NB4 (cell line): ENCODE measurements at regions not wholly inside any gene's neighbourhood (a gene's known extent, or its start where the extent isn't known, plus 50 kb on each side); places are given as distances from the start of the nearest gene placed in this dataset.

Experiments
- DNase-seq: peaks from one replicate; pipeline ENCODE4 v3.0.0; 2010; ENCODE audit warnings: low read depth
- H3K4me3 ChIP-seq: one replicate; pipeline ENCODE4 v1.5.1; 2011; ENCODE audit warnings: mild to moderate bottlenecking, low read depth, low read length, moderate library complexity
- CTCF ChIP-seq: IDR thresholded peaks from one replicate; pipeline ENCODE4 v1.5.1; 2012; ENCODE audit warnings: low read depth, low read length
- MAX ChIP-seq: IDR thresholded peaks from 2 replicates; pipeline ENCODE4 v1.6.1; 2011; ENCODE audit warnings: low read depth, low read length
- MYC ChIP-seq: IDR thresholded peaks from 2 replicates; pipeline ENCODE4 v1.6.1; 2011; ENCODE audit warnings: low read depth, low read length
- POLR2A ChIP-seq: IDR thresholded peaks from 2 replicates; pipeline ENCODE4 v1.6.1; 2011; ENCODE audit warnings: mild to moderate bottlenecking; ENCODE audit not compliant: insufficient read length; ENCODE audit errors: extremely low read depth

- no peak overlapping the region for H3K4me3 ChIP-seq
- TF ChIP-seq CTCF (no peak), POLR2A (no peak), MYC (no peak), MAX (no peak)
- DNase-seq: no peak
Measured at GRCh38 chr18:56380685-56381084, 257.7 kb downstream of the TXNL1 start.

GRCh38 chr18:56379256-56379655 lies 259.1 kb downstream of the TXNL1 start:
- TF ChIP-seq MAX (no peak), MYC (no peak), POLR2A (no peak), CTCF (no peak)
- H3K4me3 ChIP-seq: no peak overlapping the region
- DNase-seq: no peak

GRCh38 chr18:56377231-56377630 lies 261.2 kb downstream of the TXNL1 start:
- TF ChIP-seq MAX: no peak
- TF ChIP-seq POLR2A: no peak
- TF ChIP-seq CTCF: no peak
- no peak for TF ChIP-seq MYC
- H3K4me3 ChIP-seq: no peak overlapping the region
- no peak for DNase-seq

- TF ChIP-seq POLR2A: no peak
- no peak for TF ChIP-seq MYC
- no peak for TF ChIP-seq CTCF
- TF ChIP-seq MAX: no peak
- no peak for DNase-seq
- no peak overlapping the region for H3K4me3 ChIP-seq
Measured at GRCh38 chr18:56374007-56374655, 264.3 kb downstream of the TXNL1 start.

GRCh38 chr18:56373601-56374000 lies 264.8 kb downstream of the TXNL1 start:
- DNase-seq: no peak

More at GRCh38 chr18:56373601-56374000, 264.8 kb downstream of the TXNL1 start:
- no peak overlapping the region for H3K4me3 ChIP-seq
- no peak for TF ChIP-seq MYC
- TF ChIP-seq POLR2A: no peak
- TF ChIP-seq CTCF: no peak
- TF ChIP-seq MAX: no peak
